Kidney (tissue), 13 donors: ENCODE measurements at regions not wholly inside any gene's neighbourhood (a gene's known extent, or its start where the extent isn't known, plus 50 kb on each side); places are given as distances from the start of the nearest gene placed in this dataset.

Source experiments
- DNase-seq, 5 donors: peaks; one replicate each; pipeline ENCODE4 v3.0.0-alpha.2; 2013 to 2020
- FAIRE-seq: peaks from 2 replicates; lab custom pipeline; 2012; peaks lifted over from hg19 to GRCh38; lab: Jason Lieb, UNC
- H3K27ac ChIP-seq, 2 donors: one replicate each; pipeline ENCODE4 v1.7.0; 2013; ENCODE audit warnings: low read depth in 2 of 2, low read length in 2 of 2, inconsistent platforms in 1 of 2
- H3K27me3 ChIP-seq: one replicate; pipeline ENCODE4 v1.7.1; 2013; ENCODE audit warnings: low read length, inconsistent platforms; ENCODE audit not compliant: control insufficient read depth, insufficient read depth
- H3K36me3 ChIP-seq, 3 donors: one replicate each; pipeline versions ENCODE4 v1.7.0 to v1.7.1; 2013; ENCODE audit warnings: low read length in 3 of 3, control low read depth in 1 of 3, inconsistent platforms in 1 of 3; ENCODE audit not compliant: insufficient read depth in 3 of 3, control insufficient read depth in 2 of 3
- H3K4me1 ChIP-seq, 3 donors: one replicate each; pipeline versions ENCODE4 v1.7.0 to v1.7.1; 2013; ENCODE audit warnings: low read length in 3 of 3, inconsistent platforms in 1 of 3, low read depth in 1 of 3; ENCODE audit not compliant: control insufficient read depth in 2 of 3, insufficient read depth in 2 of 3
- H3K4me3 ChIP-seq, 3 donors: one replicate each; pipeline versions ENCODE4 v1.7.0 to v1.8.1; 2013; ENCODE audit warnings: low read length in 3 of 3, control low read depth in 1 of 3, inconsistent platforms in 1 of 3
- H3K9ac ChIP-seq, 3 donors: one replicate each; pipeline versions ENCODE4 v1.7.0 to v1.7.1; 2013; ENCODE audit warnings: low read length in 3 of 3, control low read depth in 1 of 3, inconsistent platforms in 1 of 3
- H3K9me3 ChIP-seq, 3 donors: one replicate each; pipeline versions ENCODE4 v1.7.0 to v1.7.1; 2013; ENCODE audit warnings: low read length in 3 of 3, control low read depth in 1 of 3, inconsistent platforms in 1 of 3; ENCODE audit not compliant: control insufficient read depth in 2 of 3, insufficient read depth in 1 of 3
- intact Hi-C: fragments of 100-400 bp; cut with DNase I; formaldehyde crosslinking; loops from one replicate; pipeline ENCODE4 v1.11.1; 2022
- TF ChIP-seq, protein P1 (sequence below): IDR thresholded peaks from 3 replicates; pipeline ENCODE4 v1.5.1; 2012; ENCODE audit warnings: mild to moderate bottlenecking, moderate library complexity, borderline replicate concordance; ENCODE audit not compliant: insufficient read depth; ENCODE audit errors: extremely low read depth
- donor health status: control.
- donor health status: control.
- donor health status: control.
- donor health status: control.
- donor health status: control.
- donor health status: DM: yes; HTN: yes; CAD: no.
- donor health status: Normal renal cell carcinoma (clear cell type).

DNA sequence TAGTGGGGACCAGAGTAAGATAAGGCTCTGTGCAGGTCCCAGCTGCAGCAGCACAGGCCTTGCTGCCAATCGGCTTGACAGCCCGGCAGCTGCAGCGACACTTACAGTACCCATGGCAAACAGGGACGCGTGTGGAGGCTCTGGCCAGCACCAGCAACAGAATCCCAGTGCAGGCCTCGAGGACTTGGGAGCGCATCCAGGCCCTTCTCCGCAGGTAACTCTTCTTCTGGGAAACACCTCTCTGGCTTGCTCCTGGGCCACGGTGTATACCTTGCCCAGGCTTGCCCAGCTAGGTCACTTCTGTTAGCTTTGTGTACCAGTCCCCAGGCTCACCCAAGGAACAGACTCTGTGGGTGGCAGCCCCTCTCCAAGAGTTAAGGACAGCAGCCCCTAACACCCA, 126.7 kb downstream of the CTTN start:
- Histone ChIP-seq H3K36me3 (no peaks in the 10 kb centered on the region), H3K27ac (no peak overlapping the region), H3K4me1 (no peaks in the 10 kb centered on the region), H3K9me3 (no peaks in the 10 kb centered on the region), H3K4me3 (no peak overlapping the region), H3K27me3 (no peaks in the 10 kb centered on the region), H3K9ac (no peak overlapping the region)
- FAIRE-seq = no peak
- DNase-seq = peak in 2 of 5 donors; percentile 19 to 59
- TF ChIP-seq, protein P1, sequence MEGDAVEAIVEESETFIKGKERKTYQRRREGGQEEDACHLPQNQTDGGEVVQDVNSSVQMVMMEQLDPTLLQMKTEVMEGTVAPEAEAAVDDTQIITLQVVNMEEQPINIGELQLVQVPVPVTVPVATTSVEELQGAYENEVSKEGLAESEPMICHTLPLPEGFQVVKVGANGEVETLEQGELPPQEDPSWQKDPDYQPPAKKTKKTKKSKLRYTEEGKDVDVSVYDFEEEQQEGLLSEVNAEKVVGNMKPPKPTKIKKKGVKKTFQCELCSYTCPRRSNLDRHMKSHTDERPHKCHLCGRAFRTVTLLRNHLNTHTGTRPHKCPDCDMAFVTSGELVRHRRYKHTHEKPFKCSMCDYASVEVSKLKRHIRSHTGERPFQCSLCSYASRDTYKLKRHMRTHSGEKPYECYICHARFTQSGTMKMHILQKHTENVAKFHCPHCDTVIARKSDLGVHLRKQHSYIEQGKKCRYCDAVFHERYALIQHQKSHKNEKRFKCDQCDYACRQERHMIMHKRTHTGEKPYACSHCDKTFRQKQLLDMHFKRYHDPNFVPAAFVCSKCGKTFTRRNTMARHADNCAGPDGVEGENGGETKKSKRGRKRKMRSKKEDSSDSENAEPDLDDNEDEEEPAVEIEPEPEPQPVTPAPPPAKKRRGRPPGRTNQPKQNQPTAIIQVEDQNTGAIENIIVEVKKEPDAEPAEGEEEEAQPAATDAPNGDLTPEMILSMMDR = no peak
- intact Hi-C loops = no loop called here

GRCh38 chr11:70525466-70525865, 127.1 kb downstream of the CTTN start:
- Histone ChIP-seq H3K27ac (no peak overlapping the region), H3K9me3 (no peaks in the 10 kb centered on the region), H3K9ac (no peak overlapping the region), H3K4me3 (no peak overlapping the region), H3K4me1 (no peaks in the 10 kb centered on the region), H3K27me3 (no peaks in the 10 kb centered on the region), H3K36me3 (no peaks in the 10 kb centered on the region)
- intact Hi-C loops = no loop called here
- FAIRE-seq (no peak), DNase-seq (peak in 2 of 5 donors; percentile 2 to 38)
- TF ChIP-seq, protein P1 = no peak

DNA sequence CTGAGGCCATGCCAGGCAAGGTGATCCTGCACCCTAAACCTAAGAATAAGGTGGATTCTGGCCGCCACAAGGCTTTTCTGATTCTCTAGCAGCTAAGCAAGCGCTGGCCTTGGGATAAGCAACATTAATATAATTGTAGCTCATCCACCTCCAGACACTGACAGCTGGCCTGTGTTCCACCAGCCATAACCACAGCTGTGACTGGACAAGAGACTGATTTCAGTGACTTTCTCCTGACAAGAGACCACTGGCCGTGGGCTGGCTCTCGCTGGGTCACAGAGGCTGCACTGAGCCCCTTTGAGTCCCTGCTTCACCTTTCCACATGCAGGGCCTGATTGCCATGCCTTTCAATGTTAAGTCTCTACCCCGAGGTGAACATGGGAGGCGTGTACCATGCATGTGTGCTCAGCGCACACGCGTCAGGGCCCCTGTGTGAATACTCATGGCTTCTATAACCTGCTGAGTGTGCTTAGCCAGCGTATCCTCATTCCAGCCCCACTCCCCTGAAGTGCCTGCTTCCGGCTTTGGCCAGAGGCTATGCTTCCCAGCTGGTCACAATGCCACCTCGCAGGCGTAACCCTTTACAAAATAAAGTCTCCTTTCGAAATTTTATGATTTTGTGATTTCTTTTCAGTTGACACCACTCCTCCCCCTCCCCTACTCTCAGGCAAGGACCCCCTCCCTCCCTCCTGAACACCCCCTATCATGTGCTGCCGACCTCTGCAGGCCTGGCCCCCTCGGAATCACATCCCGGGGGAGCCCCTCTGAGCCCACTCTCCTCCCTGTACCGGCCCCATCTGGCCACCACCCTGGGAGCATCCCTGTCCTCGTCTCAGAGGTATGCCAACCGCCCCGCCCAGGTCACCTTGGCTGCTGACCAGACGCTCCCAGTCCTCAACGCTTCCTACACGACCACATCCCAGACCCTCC, 128.1 kb downstream of the CTTN start:
- FAIRE-seq = no peak
- H3K9ac ChIP-seq = no peak overlapping the region
- peak in 2 of 5 donors; percentile 38 to 49 for DNase-seq
- H3K4me1 ChIP-seq = no peaks in the 10 kb centered on the region
- intact Hi-C loops = no loop called here
- no peak overlapping the region for H3K27ac ChIP-seq
- TF ChIP-seq, protein P1 = no peak
- H3K4me3 ChIP-seq = no peak overlapping the region
- no peaks in the 10 kb centered on the region for H3K27me3 ChIP-seq
- H3K9me3 ChIP-seq = no peaks in the 10 kb centered on the region
- H3K36me3 ChIP-seq = no peaks in the 10 kb centered on the region

DNA sequence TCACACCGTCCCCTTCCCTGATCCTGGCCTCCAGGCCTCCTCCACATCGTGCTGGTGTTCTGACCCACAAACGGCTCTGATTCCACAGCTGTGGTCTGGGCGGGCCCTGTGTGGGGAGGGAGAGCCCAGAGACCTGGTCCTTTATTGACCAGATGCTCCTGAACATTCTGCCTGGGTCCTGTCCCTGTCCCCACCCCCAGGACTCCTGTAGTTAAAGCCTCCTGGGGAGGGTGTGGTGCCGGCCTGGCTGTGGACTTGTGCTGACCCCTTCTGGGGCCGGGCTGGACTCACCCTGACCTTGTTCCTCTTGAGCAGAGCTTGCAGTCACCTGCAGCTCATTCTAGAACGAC, 128.7 kb downstream of the CTTN start:
- TF ChIP-seq, protein P1 = no peak
- DNase-seq (peak in 1 of 5 donors; percentile 32), FAIRE-seq (no peak)
- no peaks in the 10 kb centered on the region for H3K9me3 ChIP-seq
- no peaks in the 10 kb centered on the region for H3K36me3 ChIP-seq
- H3K4me1 ChIP-seq = no peaks in the 10 kb centered on the region
- no peak overlapping the region for H3K9ac ChIP-seq
- no peak overlapping the region for H3K27ac ChIP-seq
- H3K27me3 ChIP-seq = no peaks in the 10 kb centered on the region
- intact Hi-C loops = no loop called here
- no peak overlapping the region for H3K4me3 ChIP-seq
